Pancreas (tissue), 10 donors: ENCODE measurements at regions not wholly inside any gene's neighbourhood (a gene's known extent, or its start where the extent isn't known, plus 50 kb on each side); places are given as distances from the start of the nearest gene placed in this dataset.

Experiments used
- ATAC-seq, 4 donors: fragments of 200-7000 bp; cut with Tn5 transposase; one replicate each; pipeline versions ENCODE4 v1.8.0 to v1.9.1; 2020; ENCODE audit warnings: mild to moderate bottlenecking in 4 of 4, moderate library complexity in 4 of 4
- DNase-seq, 6 donors: peaks; one replicate each; pipeline ENCODE4 v3.0.0-alpha.2; 2020
- FAIRE-seq: peaks from 2 replicates; lab custom pipeline; 2012; peaks lifted over from hg19 to GRCh38; lab: Jason Lieb, UNC
- H3K27ac ChIP-seq, 4 donors: fragments of 200-600 bp; sonication (generic); 1 replicate in 3 of 4; 2 replicates in 1 of 4; pipeline versions ENCODE4 v1.5.0 to v1.8.0; 2020
- H3K27me3 ChIP-seq, 4 donors: fragments of 200-600 bp; one replicate each; pipeline ENCODE4 v1.8.0; 2021
- H3K36me3 ChIP-seq, 3 donors: fragments of 200-600 bp; sonication (generic) in 1 of 3; one replicate each; pipeline versions ENCODE4 v1.5.0 to v1.8.0; 2020 to 2021
- H3K4me1 ChIP-seq, 3 donors: fragments of 200-600 bp; one replicate each; pipeline ENCODE4 v1.8.0; 2021
- H3K4me3 ChIP-seq, 4 donors: fragments of 200-600 bp; sonication (generic) in 2 of 4; one replicate each; pipeline versions ENCODE4 v1.5.0 to v1.8.0; 2020 to 2021
- H3K9me3 ChIP-seq, 4 donors: fragments of 200-600 bp; one replicate each; pipeline ENCODE4 v1.8.0; 2021
- WGBS, 2 donors: extraction: QIAGEN DNeasy Blood & Tissue Kit; methylation state at CpG; one replicate each; pipeline ENCODE4 v1.1.7; 2013; 5-methylcytosine and 5-hydroxymethylcytosine counted together
- intact Hi-C, 3 donors: fragments of 100-400 bp; cut with DNase I; formaldehyde crosslinking; loops; one replicate each; pipeline versions ENCODE4 v1.11.1 to v1.14.2; 2022
- TF ChIP-seq, protein P1 (sequence below), 4 donors: fragments of 200-600 bp; sonication (generic) in 3 of 4; IDR thresholded peaks; one replicate each; pipeline versions ENCODE4 v1.5.0 to v1.8.0; 2021; ENCODE audit warnings: antibody characterized with exemption in 4 of 4
- donor health status: healthy with polysubstance abuse.
- donor health status: DM: no; HTN: no; CAD: no; lungs with moderate emphysema.
- donor health status: DM: no; HTN: no; CAD: no.
- donor health status: control.
- donor health status: control.
- donor health status: Bipolar disorder and iron deficiency.
- donor health status: DM: yes; HTN: yes; CAD: no.
- donor health status: DM: no; HTN: no; CAD: no.
- donor health status: DM: no; HTN: no; CAD: no.
- donor health status: DM: yes; HTN: yes; CAD: no.

DNA sequence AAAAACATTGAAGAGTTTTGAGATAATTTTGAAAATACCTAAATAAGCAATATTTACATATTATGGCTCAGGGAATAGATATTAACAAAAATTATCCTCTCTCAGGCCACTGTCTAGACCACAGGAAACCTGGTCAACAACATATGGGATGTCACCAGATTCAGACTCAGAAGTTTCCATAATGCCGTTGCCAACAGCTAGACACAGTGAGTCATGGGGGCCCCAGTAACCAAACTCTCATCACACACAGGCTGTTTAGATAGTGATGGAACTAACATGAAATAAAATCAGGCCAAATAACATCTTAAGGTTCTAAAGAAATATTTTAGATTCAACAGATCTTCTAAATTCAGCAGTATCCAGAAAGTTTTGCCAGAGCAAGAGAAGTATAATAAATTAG is 681.7 kb upstream of the ADAMTS5 start:
- Histone ChIP-seq H3K4me1 (no peaks in the 10 kb centered on the region), H3K27ac (no peak overlapping the region), H3K4me3 (no peak overlapping the region), H3K36me3 (no peaks in the 10 kb centered on the region), H3K27me3 (no peaks in the 10 kb centered on the region), H3K9me3 (no peaks in the 10 kb centered on the region)
- WGBS, 2 donors: 88 to 90% methylated on average over 1 of the region's 1 CpG
- intact Hi-C loops: no loop called here
- ATAC-seq: no peak
- no peak for DNase-seq
- FAIRE-seq: no peak
- TF ChIP-seq, protein P1, sequence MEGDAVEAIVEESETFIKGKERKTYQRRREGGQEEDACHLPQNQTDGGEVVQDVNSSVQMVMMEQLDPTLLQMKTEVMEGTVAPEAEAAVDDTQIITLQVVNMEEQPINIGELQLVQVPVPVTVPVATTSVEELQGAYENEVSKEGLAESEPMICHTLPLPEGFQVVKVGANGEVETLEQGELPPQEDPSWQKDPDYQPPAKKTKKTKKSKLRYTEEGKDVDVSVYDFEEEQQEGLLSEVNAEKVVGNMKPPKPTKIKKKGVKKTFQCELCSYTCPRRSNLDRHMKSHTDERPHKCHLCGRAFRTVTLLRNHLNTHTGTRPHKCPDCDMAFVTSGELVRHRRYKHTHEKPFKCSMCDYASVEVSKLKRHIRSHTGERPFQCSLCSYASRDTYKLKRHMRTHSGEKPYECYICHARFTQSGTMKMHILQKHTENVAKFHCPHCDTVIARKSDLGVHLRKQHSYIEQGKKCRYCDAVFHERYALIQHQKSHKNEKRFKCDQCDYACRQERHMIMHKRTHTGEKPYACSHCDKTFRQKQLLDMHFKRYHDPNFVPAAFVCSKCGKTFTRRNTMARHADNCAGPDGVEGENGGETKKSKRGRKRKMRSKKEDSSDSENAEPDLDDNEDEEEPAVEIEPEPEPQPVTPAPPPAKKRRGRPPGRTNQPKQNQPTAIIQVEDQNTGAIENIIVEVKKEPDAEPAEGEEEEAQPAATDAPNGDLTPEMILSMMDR (IDR thresholded peaks at IDR 0.05): no peak

DNA sequence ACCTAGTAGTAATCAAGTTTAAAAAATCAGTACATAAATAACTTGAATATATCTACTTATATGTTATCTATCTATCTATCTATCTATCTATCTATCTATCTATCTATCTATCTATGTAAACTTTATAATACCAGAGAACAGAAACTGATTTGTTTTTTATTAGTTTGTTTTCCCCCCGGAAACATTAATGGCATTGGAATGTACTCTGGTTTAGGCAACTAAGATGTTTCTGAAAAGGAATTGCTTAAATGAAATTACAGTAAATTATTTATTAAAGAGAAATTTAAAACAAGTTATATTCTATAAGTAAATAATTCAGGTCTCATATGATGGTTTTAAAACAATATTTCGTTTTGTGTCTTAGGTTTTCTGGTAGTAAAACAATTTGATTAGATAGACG is 681.0 kb upstream of the ADAMTS5 start:
- Histone ChIP-seq H3K4me1 (no peaks in the 10 kb centered on the region), H3K27me3 (no peaks in the 10 kb centered on the region), H3K36me3 (no peaks in the 10 kb centered on the region), H3K27ac (no peak overlapping the region), H3K4me3 (no peak overlapping the region), H3K9me3 (no peaks in the 10 kb centered on the region)
- 37 to 47% methylated on average over 3 of the region's 3 CpGs for WGBS, 2 donors
- intact Hi-C loops: no loop called here
- TF ChIP-seq, protein P1 (IDR thresholded peaks at IDR 0.05): no peak
- ATAC-seq: no peak
- FAIRE-seq: no peak
- DNase-seq: no peak

DNA sequence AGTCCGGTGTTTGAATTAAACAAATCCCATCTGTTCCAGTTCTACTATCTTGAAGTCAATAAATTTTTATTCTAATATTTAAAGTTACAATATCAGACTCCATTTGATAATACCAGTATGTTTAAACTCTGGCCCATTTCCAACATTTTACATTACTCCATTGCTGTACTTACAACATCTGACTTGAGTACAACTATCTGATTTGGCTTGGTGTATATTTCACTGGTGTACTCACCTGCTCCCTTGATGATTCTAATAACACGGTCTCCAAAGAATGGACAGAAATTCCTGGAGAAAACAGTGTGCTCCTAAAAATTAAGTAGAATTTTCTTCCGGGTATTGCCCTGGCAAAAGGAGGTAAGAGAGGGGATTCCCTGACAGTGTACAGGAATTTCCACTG is 680.5 kb upstream of the ADAMTS5 start:
- Histone ChIP-seq H3K9me3 (no peaks in the 10 kb centered on the region), H3K4me3 (no peak overlapping the region), H3K4me1 (no peaks in the 10 kb centered on the region), H3K36me3 (no peaks in the 10 kb centered on the region), H3K27me3 (no peaks in the 10 kb centered on the region), H3K27ac (no peak overlapping the region)
- TF ChIP-seq, protein P1 (IDR thresholded peaks at IDR 0.05): no peak
- 29 to 32% methylated on average over 3 of the region's 3 CpGs for WGBS, 2 donors
- no peak for DNase-seq
- no peak for ATAC-seq
- intact Hi-C loops: no loop called here
- FAIRE-seq: no peak

- FAIRE-seq (no peak), ATAC-seq (no peak), DNase-seq (no peak)
- Histone ChIP-seq H3K4me1 (no peaks in the 10 kb centered on the region), H3K27ac (no peak overlapping the region), H3K27me3 (no peaks in the 10 kb centered on the region), H3K4me3 (no peak overlapping the region), H3K9me3 (no peaks in the 10 kb centered on the region), H3K36me3 (no peaks in the 10 kb centered on the region)
- intact Hi-C loops: no loop called here
- TF ChIP-seq, protein P1 (IDR thresholded peaks at IDR 0.05): no peak
Measured at GRCh38 chr21:27646691-27647090, 679.8 kb upstream of the ADAMTS5 start.

DNA sequence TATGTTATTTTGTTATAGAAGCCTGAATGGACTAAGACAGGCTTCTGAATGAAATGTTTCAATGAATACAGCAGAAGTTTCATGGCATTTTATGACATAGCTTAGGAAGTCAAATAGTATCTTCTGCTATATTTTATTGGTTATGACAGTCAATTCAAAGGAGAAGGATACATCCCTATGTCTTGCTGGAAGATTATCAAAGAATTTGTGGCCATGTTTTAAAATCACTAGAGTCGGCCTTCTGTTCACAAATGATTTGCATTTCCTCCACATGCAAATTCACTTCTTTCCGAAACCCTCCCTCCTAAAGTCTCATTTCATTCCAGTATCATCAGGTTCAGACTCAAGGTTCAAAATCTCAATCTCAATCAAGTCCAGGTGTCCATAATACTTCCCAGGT is 679.2 kb upstream of the ADAMTS5 start:
- TF ChIP-seq, protein P1 (IDR thresholded peaks at IDR 0.05): no peak
- H3K4me3 ChIP-seq: no peak overlapping the region
- FAIRE-seq: no peak
- H3K4me1 ChIP-seq: no peaks in the 10 kb centered on the region
- ATAC-seq: no peak
- H3K36me3 ChIP-seq: no peaks in the 10 kb centered on the region
- H3K27ac ChIP-seq: no peak overlapping the region
- intact Hi-C loops: no loop called here
- H3K9me3 ChIP-seq: no peaks in the 10 kb centered on the region
- DNase-seq: no peak
- 95 to 98% methylated on average over 2 of the region's 2 CpGs for WGBS, 2 donors
- H3K27me3 ChIP-seq: no peaks in the 10 kb centered on the region
